Neural cell (in vitro differentiated cells): ENCODE measurements at regions not wholly inside any gene's neighbourhood (a gene's known extent, or its start where the extent isn't known, plus 50 kb on each side); places are given as distances from the start of the nearest gene placed in this dataset.
"Not testable (repeated sequence)": the region's sequence is repeated elsewhere in the genome, so short reads cannot be mapped to it uniquely, and the experiment has no call there.

Experiments used
- CTCF ChIP-seq: fragments of 450-650 bp; IDR thresholded peaks from 2 replicates; pipeline ENCODE4 v1.5.1; 2014; ENCODE audit warnings: antibody characterized with exemption, mild to moderate bottlenecking, moderate library complexity; ENCODE audit not compliant: poor library complexity, severe bottlenecking
- EP300 ChIP-seq: fragments of 450-650 bp; conservative IDR thresholded peaks from 2 replicates; pipeline ENCODE4 v1.6.1; 2014; ENCODE audit warnings: antibody characterized with exemption, mild to moderate bottlenecking, moderate library complexity; ENCODE audit not compliant: poor library complexity, severe bottlenecking
- EZH2 ChIP-seq: fragments of 200-600, 300-800 bp; shearing (Covaris generic), sonication (generic); IDR thresholded peaks from 2 replicates; pipeline ENCODE4 v1.6.1; 2014; ENCODE audit warnings: antibody characterized with exemption, low read length, borderline replicate concordance, mild to moderate bottlenecking; ENCODE audit not compliant: insufficient read depth, poor library complexity, severe bottlenecking
- MXI1 ChIP-seq: fragments of 450-650 bp; conservative IDR thresholded peaks from 2 replicates; pipeline ENCODE4 v1.6.1; 2014; ENCODE audit warnings: antibody characterized with exemption, mild to moderate bottlenecking; ENCODE audit not compliant: poor library complexity, severe bottlenecking
- POLR2AphosphoS5 ChIP-seq: IDR thresholded peaks from 2 replicates; pipeline ENCODE4 v1.6.1; 2012
- RAD21 ChIP-seq: fragments of 450-650 bp; conservative IDR thresholded peaks from 2 replicates; pipeline ENCODE4 v1.6.1; 2014; ENCODE audit warnings: antibody characterized with exemption, mild to moderate bottlenecking, moderate library complexity
- SMC3 ChIP-seq: fragments of 450-650 bp; conservative IDR thresholded peaks from 2 replicates; pipeline ENCODE4 v1.6.1; 2014; ENCODE audit warnings: antibody characterized with exemption, mild to moderate bottlenecking, moderate library complexity; ENCODE audit not compliant: poor library complexity
- TAF1 ChIP-seq: IDR thresholded peaks from 2 replicates; pipeline ENCODE4 v1.6.1; 2012; ENCODE audit warnings: low read depth

- not testable (repeated sequence) for TF ChIP-seq CTCF, SMC3, TAF1, RAD21, POLR2AphosphoS5, EP300, EZH2, MXI1
Measured at GRCh38 chr15:31707944-31708702, 322.2 kb upstream of the CHRNA7 start.
